HL-60 (cell line): ENCODE measurements at regions not wholly inside any gene's neighbourhood (a gene's known extent, or its start where the extent isn't known, plus 50 kb on each side); places are given as distances from the start of the nearest gene placed in this dataset.

Experiments
- DNase-seq, 2 experiments: peaks; one replicate each; pipeline ENCODE4 v3.0.0-alpha.2; 2010 to 2020; ENCODE audit warnings: low read depth in 1 of 2, low spot score in 1 of 2
- H3K27ac ChIP-seq: fragments of 250-450 bp; sonication (Bioruptor Pico); replicated peaks from 2 replicates; pipeline ENCODE4 v1.5.1; 2020; ENCODE audit warnings: mild to moderate bottlenecking, moderate library complexity
- H3K27me3 ChIP-seq: fragments of 250-450 bp; sonication (Bioruptor Pico); 2 replicates; pipeline ENCODE4 v1.5.1; 2021; ENCODE audit warnings: mild to moderate bottlenecking, moderate library complexity; ENCODE audit not compliant: insufficient read depth, poor library complexity, severe bottlenecking
- H3K4me3 ChIP-seq: replicated peaks from 2 replicates; pipeline ENCODE4 v1.5.1; 2011; ENCODE audit warnings: mild to moderate bottlenecking, control low read depth, low read length; ENCODE audit not compliant: insufficient read depth
- GABPA ChIP-seq: IDR thresholded peaks from 2 replicates; pipeline ENCODE4 v1.6.1; 2012; ENCODE audit warnings: low read depth
- POLR2AphosphoS5 ChIP-seq: IDR thresholded peaks from 2 replicates; pipeline ENCODE4 v1.6.1; 2012; ENCODE audit warnings: low read depth
- SPI1 ChIP-seq: IDR thresholded peaks from 2 replicates; pipeline ENCODE4 v1.6.1; 2012; ENCODE audit warnings: low read depth, mild to moderate bottlenecking, borderline replicate concordance
- TF ChIP-seq, protein P1 (sequence below): IDR thresholded peaks from one replicate; pipeline ENCODE4 v1.5.1; 2011; ENCODE audit warnings: low read length, control low read depth, inconsistent platforms; ENCODE audit not compliant: insufficient read depth
- TF ChIP-seq, protein P2 (sequence below): IDR thresholded peaks from 2 replicates; pipeline ENCODE4 v1.6.1; 2012; ENCODE audit warnings: low read depth; ENCODE audit not compliant: insufficient replicate concordance

DNA sequence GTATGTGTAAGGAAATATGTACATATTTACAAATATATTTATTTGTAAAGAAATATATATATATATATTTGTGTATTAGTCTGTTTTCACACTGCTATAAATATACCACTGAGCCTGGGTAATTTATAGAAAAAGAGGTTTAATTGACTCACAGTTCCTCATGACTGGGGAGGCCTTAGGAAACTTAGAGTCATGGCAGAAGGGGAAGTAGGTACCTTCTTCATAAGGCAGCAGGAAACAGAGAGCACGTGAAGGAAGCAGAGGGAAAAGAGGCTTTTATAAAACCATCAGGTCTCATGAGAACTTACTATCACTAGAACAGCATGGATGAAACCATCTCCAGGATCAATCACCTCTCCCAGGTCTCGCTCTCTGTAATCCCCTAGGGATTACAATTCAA is 644.5 kb upstream of the HS3ST5 start:
- Histone ChIP-seq H3K27me3 (no peaks in the 10 kb centered on the region), H3K27ac (no peak overlapping the region), H3K4me3 (no peak overlapping the region)
- peak; percentile 54; the same call in 1 of the 2 replicates for TF ChIP-seq SPI1
- TF ChIP-seq, protein P1, sequence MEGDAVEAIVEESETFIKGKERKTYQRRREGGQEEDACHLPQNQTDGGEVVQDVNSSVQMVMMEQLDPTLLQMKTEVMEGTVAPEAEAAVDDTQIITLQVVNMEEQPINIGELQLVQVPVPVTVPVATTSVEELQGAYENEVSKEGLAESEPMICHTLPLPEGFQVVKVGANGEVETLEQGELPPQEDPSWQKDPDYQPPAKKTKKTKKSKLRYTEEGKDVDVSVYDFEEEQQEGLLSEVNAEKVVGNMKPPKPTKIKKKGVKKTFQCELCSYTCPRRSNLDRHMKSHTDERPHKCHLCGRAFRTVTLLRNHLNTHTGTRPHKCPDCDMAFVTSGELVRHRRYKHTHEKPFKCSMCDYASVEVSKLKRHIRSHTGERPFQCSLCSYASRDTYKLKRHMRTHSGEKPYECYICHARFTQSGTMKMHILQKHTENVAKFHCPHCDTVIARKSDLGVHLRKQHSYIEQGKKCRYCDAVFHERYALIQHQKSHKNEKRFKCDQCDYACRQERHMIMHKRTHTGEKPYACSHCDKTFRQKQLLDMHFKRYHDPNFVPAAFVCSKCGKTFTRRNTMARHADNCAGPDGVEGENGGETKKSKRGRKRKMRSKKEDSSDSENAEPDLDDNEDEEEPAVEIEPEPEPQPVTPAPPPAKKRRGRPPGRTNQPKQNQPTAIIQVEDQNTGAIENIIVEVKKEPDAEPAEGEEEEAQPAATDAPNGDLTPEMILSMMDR, result no peak
- peak; percentile 32 to 36 for DNase-seq

DNA sequence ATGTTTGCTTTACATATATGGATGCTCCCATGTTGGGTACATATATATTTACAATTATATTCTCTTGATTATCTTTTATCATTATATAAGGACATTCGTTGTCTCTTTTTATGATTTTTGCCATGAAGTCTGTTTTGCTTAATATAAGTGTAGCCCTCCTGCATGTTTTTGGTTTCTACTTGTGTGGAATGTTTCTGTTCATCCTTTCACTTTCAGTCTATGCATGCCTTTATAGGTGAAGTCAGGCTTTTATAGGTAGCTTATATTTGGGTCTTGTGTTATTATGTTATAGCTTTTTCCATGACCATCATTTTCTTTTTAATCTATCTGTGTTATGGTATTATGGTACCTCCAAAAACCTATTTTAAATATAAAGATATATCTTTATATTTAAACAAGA is 612.5 kb upstream of the HS3ST5 start:
- H3K4me3 ChIP-seq, result no peak overlapping the region
- H3K27ac ChIP-seq, result no peak overlapping the region
- TF ChIP-seq SPI1 (no peak), GABPA (no peak), POLR2AphosphoS5 (no peak)
- TF ChIP-seq, protein P1, result no peak
- TF ChIP-seq, protein P2, sequence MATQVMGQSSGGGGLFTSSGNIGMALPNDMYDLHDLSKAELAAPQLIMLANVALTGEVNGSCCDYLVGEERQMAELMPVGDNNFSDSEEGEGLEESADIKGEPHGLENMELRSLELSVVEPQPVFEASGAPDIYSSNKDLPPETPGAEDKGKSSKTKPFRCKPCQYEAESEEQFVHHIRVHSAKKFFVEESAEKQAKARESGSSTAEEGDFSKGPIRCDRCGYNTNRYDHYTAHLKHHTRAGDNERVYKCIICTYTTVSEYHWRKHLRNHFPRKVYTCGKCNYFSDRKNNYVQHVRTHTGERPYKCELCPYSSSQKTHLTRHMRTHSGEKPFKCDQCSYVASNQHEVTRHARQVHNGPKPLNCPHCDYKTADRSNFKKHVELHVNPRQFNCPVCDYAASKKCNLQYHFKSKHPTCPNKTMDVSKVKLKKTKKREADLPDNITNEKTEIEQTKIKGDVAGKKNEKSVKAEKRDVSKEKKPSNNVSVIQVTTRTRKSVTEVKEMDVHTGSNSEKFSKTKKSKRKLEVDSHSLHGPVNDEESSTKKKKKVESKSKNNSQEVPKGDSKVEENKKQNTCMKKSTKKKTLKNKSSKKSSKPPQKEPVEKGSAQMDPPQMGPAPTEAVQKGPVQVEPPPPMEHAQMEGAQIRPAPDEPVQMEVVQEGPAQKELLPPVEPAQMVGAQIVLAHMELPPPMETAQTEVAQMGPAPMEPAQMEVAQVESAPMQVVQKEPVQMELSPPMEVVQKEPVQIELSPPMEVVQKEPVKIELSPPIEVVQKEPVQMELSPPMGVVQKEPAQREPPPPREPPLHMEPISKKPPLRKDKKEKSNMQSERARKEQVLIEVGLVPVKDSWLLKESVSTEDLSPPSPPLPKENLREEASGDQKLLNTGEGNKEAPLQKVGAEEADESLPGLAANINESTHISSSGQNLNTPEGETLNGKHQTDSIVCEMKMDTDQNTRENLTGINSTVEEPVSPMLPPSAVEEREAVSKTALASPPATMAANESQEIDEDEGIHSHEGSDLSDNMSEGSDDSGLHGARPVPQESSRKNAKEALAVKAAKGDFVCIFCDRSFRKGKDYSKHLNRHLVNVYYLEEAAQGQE, result no peak
- no peaks in the 10 kb centered on the region for H3K27me3 ChIP-seq
- no peak for DNase-seq

DNA sequence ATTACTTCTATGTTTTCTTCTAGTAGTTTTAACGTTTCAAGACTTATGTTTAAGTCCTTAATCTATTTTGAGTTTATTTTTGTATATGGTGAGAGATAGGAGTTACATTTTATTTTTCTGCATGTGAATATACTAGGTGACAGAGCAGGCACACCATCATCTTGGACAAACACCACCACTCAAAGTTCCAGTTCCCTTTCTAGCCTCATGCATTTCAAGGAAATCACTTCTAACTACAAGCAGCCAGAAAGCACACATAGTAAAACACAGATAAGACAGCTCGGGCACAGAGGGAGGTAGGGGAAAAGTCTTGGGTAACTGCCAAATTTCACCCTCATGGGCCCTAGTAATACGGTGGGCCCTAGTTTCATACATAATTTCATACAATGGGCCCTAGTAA is 609.4 kb upstream of the HS3ST5 start:
- DNase-seq, result no peak

More for the DNA sequence above, 609.4 kb upstream of the HS3ST5 start:
- Histone ChIP-seq H3K4me3 (no peak overlapping the region), H3K27me3 (no peaks in the 10 kb centered on the region), H3K27ac (no peak overlapping the region)
- TF ChIP-seq, protein P2, result no peak
- TF ChIP-seq, protein P1, result no peak
- TF ChIP-seq GABPA (no peak), POLR2AphosphoS5 (no peak), SPI1 (no peak)
